Glutamatergic neuron (in vitro differentiated cells): ENCODE measurements at regions not wholly inside any gene's neighbourhood (a gene's known extent, or its start where the extent isn't known, plus 50 kb on each side); places are given as distances from the start of the nearest gene placed in this dataset.

Source experiments
- DNase-seq: peaks from one replicate; pipeline ENCODE4 v3.0.0; 2022
- H3K27ac Mint-ChIP-seq: one replicate; pipeline ENCODE4 v1.8.0; 2020; ENCODE audit warnings: mild to moderate bottlenecking, mixed read lengths, inconsistent platforms; ENCODE audit not compliant: unreplicated experiment
- H3K27me3 Mint-ChIP-seq: one replicate; pipeline ENCODE4 v1.8.0; 2020; ENCODE audit warnings: mild to moderate bottlenecking, moderate library complexity, mixed read lengths, inconsistent platforms; ENCODE audit not compliant: unreplicated experiment
- H3K36me3 Mint-ChIP-seq: one replicate; pipeline ENCODE4 v1.8.0; 2020; ENCODE audit warnings: mild to moderate bottlenecking, mixed read lengths, inconsistent platforms; ENCODE audit not compliant: unreplicated experiment
- H3K4me1 Mint-ChIP-seq: one replicate; pipeline ENCODE4 v1.8.0; 2020; ENCODE audit warnings: mild to moderate bottlenecking, low read depth, mixed read lengths, inconsistent platforms; ENCODE audit not compliant: unreplicated experiment
- H3K4me3 Mint-ChIP-seq: one replicate; pipeline ENCODE4 v1.8.0; 2020; ENCODE audit warnings: mild to moderate bottlenecking, mixed read lengths, inconsistent platforms; ENCODE audit not compliant: unreplicated experiment
- H3K9me3 Mint-ChIP-seq: one replicate; pipeline ENCODE4 v1.8.0; 2020; ENCODE audit warnings: mild to moderate bottlenecking, moderate library complexity, mixed read lengths, inconsistent platforms; ENCODE audit not compliant: unreplicated experiment
- TF ChIP-seq, protein P1 (sequence below): fragments of 200-600 bp; sonication (generic); IDR thresholded peaks from one replicate; pipeline ENCODE4 v1.5.0; 2021; ENCODE audit not compliant: partially characterized antibody, unreplicated experiment

DNA sequence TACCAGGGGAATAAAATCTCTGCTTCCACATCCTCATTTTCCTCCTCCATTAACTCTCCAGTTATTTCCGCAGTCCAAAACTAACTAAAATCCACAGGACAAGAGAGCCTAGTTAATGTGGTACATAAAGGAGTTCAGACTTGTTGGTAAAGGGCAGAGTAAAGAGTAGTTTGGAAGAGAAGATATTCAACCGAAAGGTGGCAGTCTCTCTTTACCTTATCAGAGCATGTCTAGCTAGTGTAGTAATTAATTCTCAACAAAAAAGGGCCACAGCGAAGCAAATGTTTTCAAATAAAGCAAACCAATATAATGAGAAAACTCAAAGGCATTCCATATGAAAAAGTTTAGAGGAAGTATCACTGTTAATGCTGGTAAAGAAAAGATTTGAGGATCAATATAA lies 286.5 kb downstream of the GLUD2 start:
- Mint-ChIP-seq H3K27ac (no peak overlapping the region), H3K4me1 (no peaks in the 10 kb centered on the region), H3K36me3 (no peaks in the 10 kb centered on the region), H3K27me3 (no peaks in the 10 kb centered on the region), H3K9me3 (no peaks in the 10 kb centered on the region), H3K4me3 (no peak overlapping the region)
- TF ChIP-seq, protein P1, sequence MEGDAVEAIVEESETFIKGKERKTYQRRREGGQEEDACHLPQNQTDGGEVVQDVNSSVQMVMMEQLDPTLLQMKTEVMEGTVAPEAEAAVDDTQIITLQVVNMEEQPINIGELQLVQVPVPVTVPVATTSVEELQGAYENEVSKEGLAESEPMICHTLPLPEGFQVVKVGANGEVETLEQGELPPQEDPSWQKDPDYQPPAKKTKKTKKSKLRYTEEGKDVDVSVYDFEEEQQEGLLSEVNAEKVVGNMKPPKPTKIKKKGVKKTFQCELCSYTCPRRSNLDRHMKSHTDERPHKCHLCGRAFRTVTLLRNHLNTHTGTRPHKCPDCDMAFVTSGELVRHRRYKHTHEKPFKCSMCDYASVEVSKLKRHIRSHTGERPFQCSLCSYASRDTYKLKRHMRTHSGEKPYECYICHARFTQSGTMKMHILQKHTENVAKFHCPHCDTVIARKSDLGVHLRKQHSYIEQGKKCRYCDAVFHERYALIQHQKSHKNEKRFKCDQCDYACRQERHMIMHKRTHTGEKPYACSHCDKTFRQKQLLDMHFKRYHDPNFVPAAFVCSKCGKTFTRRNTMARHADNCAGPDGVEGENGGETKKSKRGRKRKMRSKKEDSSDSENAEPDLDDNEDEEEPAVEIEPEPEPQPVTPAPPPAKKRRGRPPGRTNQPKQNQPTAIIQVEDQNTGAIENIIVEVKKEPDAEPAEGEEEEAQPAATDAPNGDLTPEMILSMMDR = no peak
- DNase-seq = no peak

GRCh38 chrX:121336831-121337421 lies 289.5 kb downstream of the GLUD2 start:
- Mint-ChIP-seq H3K27me3 (no peaks in the 10 kb centered on the region), H3K4me3 (no peak overlapping the region), H3K27ac (no peak overlapping the region), H3K9me3 (no peaks in the 10 kb centered on the region), H3K36me3 (no peaks in the 10 kb centered on the region), H3K4me1 (no peaks in the 10 kb centered on the region)
- TF ChIP-seq, protein P1 = no peak
- DNase-seq = no peak

DNA sequence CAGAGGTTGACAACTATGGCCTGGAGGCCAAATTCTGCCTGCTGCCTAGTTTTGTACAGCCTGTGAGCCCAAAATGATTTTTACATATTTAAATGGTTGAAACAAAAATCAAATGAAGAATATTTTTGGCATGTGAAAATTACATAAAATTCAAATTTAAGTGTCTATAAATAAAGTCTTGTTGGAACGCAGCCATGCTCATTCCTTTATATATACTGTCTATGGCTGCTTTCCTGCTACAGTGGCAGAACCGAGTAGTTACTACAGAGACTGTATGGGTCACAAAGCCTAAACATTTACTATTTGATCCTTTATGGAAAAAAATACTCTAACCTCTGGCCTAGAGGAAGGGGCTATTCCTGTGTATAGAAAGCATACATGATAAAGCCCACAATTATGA lies 290.4 kb downstream of the GLUD2 start:
- TF ChIP-seq, protein P1 = no peak
- Mint-ChIP-seq H3K27ac (no peak overlapping the region), H3K36me3 (no peaks in the 10 kb centered on the region), H3K27me3 (no peaks in the 10 kb centered on the region), H3K9me3 (no peaks in the 10 kb centered on the region), H3K4me3 (no peak overlapping the region), H3K4me1 (no peaks in the 10 kb centered on the region)
- no peak for DNase-seq

GRCh38 chrX:121349263-121349662 lies 301.9 kb downstream of the GLUD2 start:
- TF ChIP-seq, protein P1 = no peak
- Mint-ChIP-seq H3K27ac (no peak overlapping the region), H3K9me3 (peaks cover 1% of the 10 kb centered on the region)

DNA sequence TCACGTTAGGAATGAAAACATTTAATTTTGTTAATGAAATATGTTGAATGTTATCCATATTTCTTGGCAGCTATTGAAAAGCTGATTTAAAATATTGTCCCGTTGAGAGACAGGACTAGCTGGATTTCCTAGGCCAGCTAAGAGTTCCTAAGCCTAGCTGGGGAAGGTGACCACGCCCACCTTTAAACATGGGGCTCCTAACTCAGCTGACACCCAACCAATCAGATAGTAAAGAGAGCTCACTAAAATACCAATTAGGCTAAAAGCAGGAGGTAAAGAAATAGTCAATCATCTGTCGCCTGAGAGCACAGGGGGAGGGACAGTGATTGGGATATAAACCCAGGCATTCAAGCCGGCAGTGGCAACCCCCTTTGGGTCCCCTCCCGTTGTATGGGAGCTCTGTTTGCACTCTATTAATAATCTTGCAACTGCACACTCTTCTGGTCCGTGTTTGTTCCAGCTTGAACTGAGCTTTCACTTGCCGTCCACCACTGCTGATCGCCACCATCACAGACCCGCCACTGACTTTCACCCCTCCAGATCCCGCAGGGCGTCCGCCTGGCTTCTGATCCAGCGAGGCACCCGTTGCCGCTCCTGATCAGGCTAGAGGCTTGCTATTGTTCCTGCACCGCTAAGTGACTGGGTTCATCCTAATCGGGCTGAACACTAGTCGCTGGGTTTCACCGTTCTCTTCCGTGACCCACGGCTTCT lies 308.9 kb downstream of the GLUD2 start:
- H3K9me3 Mint-ChIP-seq = no peaks in the 10 kb centered on the region

More at GRCh38 chrX:121349263-121349662, 301.9 kb downstream of the GLUD2 start:
- Mint-ChIP-seq H3K36me3 (no peaks in the 10 kb centered on the region), H3K4me3 (no peak overlapping the region), H3K27me3 (no peaks in the 10 kb centered on the region), H3K4me1 (no peaks in the 10 kb centered on the region)
- DNase-seq = no peak

More for the DNA sequence above, 308.9 kb downstream of the GLUD2 start:
- no peaks in the 10 kb centered on the region for H3K4me1 Mint-ChIP-seq
- H3K4me3 Mint-ChIP-seq = no peak overlapping the region
- DNase-seq = no peak
- no peak overlapping the region for H3K27ac Mint-ChIP-seq
- H3K27me3 Mint-ChIP-seq = no peaks in the 10 kb centered on the region
- TF ChIP-seq, protein P1 = no peak
- no peaks in the 10 kb centered on the region for H3K36me3 Mint-ChIP-seq
